Left ventricle myocardium inferior (tissue), 1 donor: ENCODE measurements at regions not wholly inside any gene's neighbourhood (a gene's known extent, or its start where the extent isn't known, plus 50 kb on each side); places are given as distances from the start of the nearest gene placed in this dataset.

Experiments used
- DNase-seq: peaks from one replicate; pipeline ENCODE4 v3.0.0-alpha.2; 2020
- H3K27ac ChIP-seq: fragments of 200-600 bp; replicated peaks from 2 replicates; pipeline ENCODE4 v1.8.0; 2021
- H3K27me3 ChIP-seq: fragments of 200-600 bp; 2 replicates; pipeline ENCODE4 v1.8.0; 2021; ENCODE audit warnings: low read depth
- H3K36me3 ChIP-seq: fragments of 200-600 bp; 2 replicates; pipeline ENCODE4 v1.8.0; 2021
- H3K4me1 ChIP-seq: fragments of 200-600 bp; 2 replicates; pipeline ENCODE4 v1.8.0; 2021
- H3K4me3 ChIP-seq: fragments of 200-600 bp; 2 replicates; pipeline ENCODE4 v1.8.0; 2021; ENCODE audit warnings: mild to moderate bottlenecking, moderate library complexity
- H3K9me3 ChIP-seq: fragments of 200-600 bp; replicated peaks from 2 replicates; pipeline ENCODE4 v1.8.0; 2021
- CTCF ChIP-seq: fragments of 200-600 bp; IDR thresholded peaks from 2 replicates; pipeline ENCODE4 v1.8.0; 2021; ENCODE audit warnings: antibody characterized with exemption, mild to moderate bottlenecking, borderline replicate concordance
- intact Hi-C: fragments of 100-400 bp; cut with micrococcal nuclease; formaldehyde crosslinking; loops from one replicate; pipeline ENCODE4 v1.11.0; 2022
- donor health status: DM: no; HTN: yes; CAD: no; lungs with severe emphysema.

GRCh38 chr18:55764386-55764785 lies 176.4 kb upstream of the TCF4 start:
- no peak for DNase-seq
- no peak overlapping the region for H3K27ac ChIP-seq
- intact Hi-C loops = no loop called here
- H3K27me3 ChIP-seq = no peaks in the 10 kb centered on the region
- H3K4me3 ChIP-seq = no peak overlapping the region
- H3K4me1 ChIP-seq = no peaks in the 10 kb centered on the region
- H3K36me3 ChIP-seq = no peaks in the 10 kb centered on the region
- H3K9me3 ChIP-seq = no peaks in the 10 kb centered on the region
- no peak for TF ChIP-seq CTCF

- no peaks in the 10 kb centered on the region for H3K9me3 ChIP-seq
- no peak for DNase-seq
- intact Hi-C loops = no loop called here
- no peaks in the 10 kb centered on the region for H3K36me3 ChIP-seq
- TF ChIP-seq CTCF = no peak
- no peaks in the 10 kb centered on the region for H3K27me3 ChIP-seq
- H3K27ac ChIP-seq = no peak overlapping the region
- H3K4me3 ChIP-seq = no peak overlapping the region
- H3K4me1 ChIP-seq = no peaks in the 10 kb centered on the region
Measured at GRCh38 chr18:55763805-55764204, 175.8 kb upstream of the TCF4 start.

- Histone ChIP-seq H3K9me3 (no peaks in the 10 kb centered on the region), H3K36me3 (no peaks in the 10 kb centered on the region), H3K27ac (no peak overlapping the region), H3K27me3 (no peaks in the 10 kb centered on the region), H3K4me1 (no peaks in the 10 kb centered on the region), H3K4me3 (no peak overlapping the region)
- TF ChIP-seq CTCF = no peak
- intact Hi-C loops = no loop called here
- no peak for DNase-seq
Measured at GRCh38 chr18:55763298-55763697, 175.3 kb upstream of the TCF4 start.

- H3K36me3 ChIP-seq = no peaks in the 10 kb centered on the region
- peaks cover 1% of the 10 kb centered on the region for H3K9me3 ChIP-seq
- no peaks in the 10 kb centered on the region for H3K4me1 ChIP-seq
- H3K27ac ChIP-seq = no peak overlapping the region
- DNase-seq = no peak
- H3K27me3 ChIP-seq = no peaks in the 10 kb centered on the region
- TF ChIP-seq CTCF = no peak
- no peak overlapping the region for H3K4me3 ChIP-seq
- intact Hi-C loops = no loop called here
Measured at GRCh38 chr18:55762424-55762823, 174.4 kb upstream of the TCF4 start.

GRCh38 chr18:55753643-55754263 lies 165.8 kb upstream of the TCF4 start:
- no peaks in the 10 kb centered on the region for H3K27me3 ChIP-seq
- no peak overlapping the region for H3K4me3 ChIP-seq
- H3K36me3 ChIP-seq = no peaks in the 10 kb centered on the region
- H3K4me1 ChIP-seq = no peaks in the 10 kb centered on the region
- DNase-seq = no peak
- peaks cover 6% of the 10 kb centered on the region for H3K9me3 ChIP-seq
- TF ChIP-seq CTCF = no peak
- intact Hi-C loops = no loop called here
- no peak overlapping the region for H3K27ac ChIP-seq

GRCh38 chr18:55751476-55751875 lies 163.5 kb upstream of the TCF4 start:
- TF ChIP-seq CTCF = no peak
- H3K9me3 ChIP-seq = no peaks in the 10 kb centered on the region
- no peak overlapping the region for H3K4me3 ChIP-seq
- no peak for DNase-seq
- H3K27ac ChIP-seq = no peak overlapping the region
- intact Hi-C loops = no loop called here
- H3K36me3 ChIP-seq = no peaks in the 10 kb centered on the region
- H3K4me1 ChIP-seq = no peaks in the 10 kb centered on the region
- no peaks in the 10 kb centered on the region for H3K27me3 ChIP-seq
